GM20000 (cell line): ENCODE measurements at regions not wholly inside any gene's neighbourhood (a gene's known extent, or its start where the extent isn't known, plus 50 kb on each side); places are given as distances from the start of the nearest gene placed in this dataset.
"Not testable (repeated sequence)": the region's sequence is repeated elsewhere in the genome, so short reads cannot be mapped to it uniquely, and the experiment has no call there.

Source experiments
- DNase-seq: peaks from one replicate; pipeline ENCODE4 v3.0.0; 2012; ENCODE audit warnings: low spot score
- CTCF ChIP-seq: IDR thresholded peaks from 2 replicates; pipeline ENCODE4 v1.5.1; 2012; ENCODE audit warnings: mild to moderate bottlenecking, control low read depth; ENCODE audit errors: extremely low read depth, missing control alignments

DNA sequence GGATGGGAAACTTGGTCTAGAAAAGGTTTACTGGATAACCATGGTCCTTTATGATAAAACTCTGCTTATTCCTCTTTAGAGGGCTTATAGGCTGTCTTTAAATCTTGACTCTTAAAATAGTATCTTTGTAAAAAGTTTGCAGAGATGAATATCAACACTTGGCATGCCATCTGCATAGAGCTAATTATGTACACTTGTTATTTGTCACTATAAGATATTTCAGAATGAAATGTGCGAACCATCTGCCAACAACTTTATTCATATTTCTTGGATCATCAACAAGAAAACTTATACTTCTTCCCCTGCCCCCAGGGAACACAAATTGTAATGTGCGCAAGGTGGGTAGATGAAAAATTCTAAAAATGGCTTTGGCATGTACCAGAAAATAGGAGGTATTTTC, 653.0 kb upstream of the CHAC2 start:
- DNase-seq, result no peak
- TF ChIP-seq CTCF, result no peak

- not testable (repeated sequence) for DNase-seq
Measured at GRCh38 chr2:53112408-53112807, 655.2 kb upstream of the CHAC2 start.

DNA sequence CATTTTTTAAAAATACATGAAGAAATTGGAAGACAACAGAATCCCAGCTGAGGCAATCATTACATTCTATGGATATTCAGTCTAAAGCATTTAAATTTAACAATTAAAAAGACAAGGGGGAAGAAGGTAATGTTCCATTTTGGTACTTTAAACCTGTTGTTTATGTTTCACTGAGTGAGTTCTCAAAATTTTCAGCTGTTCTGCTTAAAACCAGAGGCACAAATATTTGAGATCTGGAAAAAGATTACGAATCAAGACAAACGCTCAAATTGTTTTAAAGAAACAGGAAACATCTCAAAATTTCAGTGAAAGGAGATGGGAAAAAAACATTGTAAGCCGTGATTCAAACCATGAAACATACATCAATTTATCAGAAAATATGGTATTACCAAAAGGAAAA, 656.2 kb upstream of the CHAC2 start:
- no peak for TF ChIP-seq CTCF
- DNase-seq, result no peak

DNA sequence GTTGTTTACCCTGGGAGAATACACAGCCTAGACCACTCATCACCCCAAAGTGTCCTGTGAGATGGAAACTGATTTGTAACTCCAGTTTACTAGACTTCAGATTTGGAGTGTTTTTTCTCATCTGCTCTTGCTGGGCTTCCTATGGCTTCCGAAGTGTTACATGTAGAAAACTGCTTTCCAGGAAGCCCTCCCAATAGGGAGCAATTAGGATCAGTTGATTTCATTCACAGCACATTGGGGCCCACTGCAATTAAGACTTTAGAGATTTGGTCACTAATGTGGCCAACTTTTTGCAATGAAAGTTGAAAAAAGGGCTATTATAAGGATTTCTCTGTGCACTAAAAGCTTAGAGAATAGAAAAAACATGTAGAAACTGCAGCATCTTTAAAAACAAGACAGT, 656.6 kb upstream of the CHAC2 start:
- no peak for TF ChIP-seq CTCF
- DNase-seq, result no peak

DNA sequence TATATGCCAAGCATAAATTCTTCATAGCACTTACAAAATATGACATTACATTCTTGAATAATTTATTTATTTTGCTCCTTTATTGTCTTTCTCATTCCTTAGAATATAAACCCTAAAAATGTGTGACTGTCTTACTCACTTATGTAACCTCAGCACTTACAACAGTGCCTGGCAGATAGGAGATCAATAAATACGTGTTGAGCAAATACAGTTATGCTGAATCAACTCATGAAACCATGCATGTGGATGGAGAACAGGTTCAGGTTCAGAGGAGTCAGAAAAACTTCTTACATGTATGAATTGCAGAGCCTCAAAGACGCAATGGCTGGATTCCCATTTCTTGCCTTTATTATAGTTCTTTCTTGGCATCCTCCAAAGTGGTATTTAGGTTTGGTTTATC, 659.4 kb upstream of the CHAC2 start:
- no peak for TF ChIP-seq CTCF

DNA sequence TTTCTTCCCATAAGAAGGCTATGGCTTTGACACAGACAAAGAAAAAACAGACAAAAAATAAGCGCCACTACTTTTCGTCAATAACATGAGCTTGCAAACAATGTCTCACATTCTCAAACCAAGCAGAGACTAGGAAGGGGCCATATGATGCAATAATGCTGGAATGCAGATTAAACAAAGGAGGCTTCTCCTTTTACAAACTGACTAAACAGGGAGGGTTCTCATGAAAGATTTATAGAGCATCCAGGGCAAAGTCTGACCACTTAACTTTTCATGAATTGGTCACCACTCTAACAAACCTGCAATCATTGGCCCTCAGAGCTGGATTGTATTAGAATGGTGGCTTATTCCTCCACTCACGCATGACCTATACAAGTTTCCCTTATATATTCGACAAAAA, 663.3 kb upstream of the CHAC2 start:
- DNase-seq, result no peak

More for the DNA sequence above, 659.4 kb upstream of the CHAC2 start:
- no peak for DNase-seq

GRCh38 chr2:53103679-53104078, 663.9 kb upstream of the CHAC2 start:
- no peak for DNase-seq
- TF ChIP-seq CTCF, result no peak

More for the DNA sequence above, 663.3 kb upstream of the CHAC2 start:
- no peak for TF ChIP-seq CTCF

DNA sequence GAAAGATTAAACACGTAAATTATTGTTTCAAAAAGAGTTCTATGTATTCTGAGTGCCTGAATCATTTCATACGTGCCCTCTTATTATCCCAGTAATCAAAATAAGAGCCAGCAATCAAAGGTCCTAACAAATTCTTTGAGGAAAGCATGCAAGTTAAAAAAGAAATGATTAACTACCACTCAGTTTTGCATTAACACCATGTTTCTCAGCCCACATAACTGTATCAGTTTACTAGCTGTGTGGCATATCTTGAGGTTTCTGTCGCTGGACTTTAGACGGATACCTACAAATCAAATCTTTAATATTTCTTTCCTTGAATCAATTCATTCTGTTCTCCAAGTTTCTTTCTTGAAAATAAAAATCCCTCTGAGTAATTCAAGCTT, 668.9 kb upstream of the CHAC2 start:
- no peak for TF ChIP-seq CTCF
- no peak for DNase-seq
